ENCODE measurements at regions not wholly inside any gene's neighbourhood (a gene's known extent, or its start where the extent isn't known, plus 50 kb on each side); places are given as distances from the start of the nearest gene placed in this dataset.

- TF ChIP-seq, protein P1, sequence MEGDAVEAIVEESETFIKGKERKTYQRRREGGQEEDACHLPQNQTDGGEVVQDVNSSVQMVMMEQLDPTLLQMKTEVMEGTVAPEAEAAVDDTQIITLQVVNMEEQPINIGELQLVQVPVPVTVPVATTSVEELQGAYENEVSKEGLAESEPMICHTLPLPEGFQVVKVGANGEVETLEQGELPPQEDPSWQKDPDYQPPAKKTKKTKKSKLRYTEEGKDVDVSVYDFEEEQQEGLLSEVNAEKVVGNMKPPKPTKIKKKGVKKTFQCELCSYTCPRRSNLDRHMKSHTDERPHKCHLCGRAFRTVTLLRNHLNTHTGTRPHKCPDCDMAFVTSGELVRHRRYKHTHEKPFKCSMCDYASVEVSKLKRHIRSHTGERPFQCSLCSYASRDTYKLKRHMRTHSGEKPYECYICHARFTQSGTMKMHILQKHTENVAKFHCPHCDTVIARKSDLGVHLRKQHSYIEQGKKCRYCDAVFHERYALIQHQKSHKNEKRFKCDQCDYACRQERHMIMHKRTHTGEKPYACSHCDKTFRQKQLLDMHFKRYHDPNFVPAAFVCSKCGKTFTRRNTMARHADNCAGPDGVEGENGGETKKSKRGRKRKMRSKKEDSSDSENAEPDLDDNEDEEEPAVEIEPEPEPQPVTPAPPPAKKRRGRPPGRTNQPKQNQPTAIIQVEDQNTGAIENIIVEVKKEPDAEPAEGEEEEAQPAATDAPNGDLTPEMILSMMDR (IDR thresholded peaks at IDR 0.05; ENCODE audit: low read length): no peak
- TF ChIP-seq EZH2 (IDR thresholded peaks at IDR 0.05; ENCODE audit: borderline replicate concordance, low read length): no peak
Observed at GRCh38 chr6:140571145-140571544, 1196.7 kb upstream of the CITED2 start.
